ENCODE measurements at regions not wholly inside any gene's neighbourhood (a gene's known extent, or its start where the extent isn't known, plus 50 kb on each side); places are given as distances from the start of the nearest gene placed in this dataset.
"Not testable (repeated sequence)": the region's sequence is repeated elsewhere in the genome, so short reads cannot be mapped to it uniquely, and the experiment has no call there.

DNA sequence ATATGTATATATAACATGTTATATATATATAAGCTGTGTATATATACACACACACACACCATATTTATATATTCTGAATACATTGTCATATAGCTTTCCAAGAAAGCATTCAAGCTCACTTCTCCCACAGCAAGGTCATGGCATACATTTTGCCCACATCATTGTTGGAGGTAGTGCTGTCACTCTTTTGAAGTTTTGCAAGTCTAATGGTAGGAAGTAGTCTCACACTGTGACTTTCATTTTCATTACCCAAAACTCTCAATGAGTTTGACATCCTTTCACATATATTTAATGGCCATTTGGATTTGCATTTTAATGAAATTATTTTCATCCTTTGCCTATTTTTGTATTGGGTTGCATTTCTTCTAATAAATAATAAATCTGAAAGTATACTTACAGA lies 59.8 kb upstream of the COX7C start:
- H3K4me1 Mint-ChIP-seq, result no peaks in the 10 kb centered on the region
- no peak overlapping the region for H3K4me3 ChIP-seq (ENCODE audit: low read depth, low read length)
- no peaks in the 10 kb centered on the region for H3K36me3 Mint-ChIP-seq
- no peak overlapping the region for H3K4me3 Mint-ChIP-seq
- peaks cover 0 to 4% (median 0%) of the 10 kb centered on the region in 7 donors for H3K9me3 Mint-ChIP-seq
- ATAC-seq (ENCODE audit: low read depth in 2 of 2) (no peak), DNase-seq (no peak)
- peaks cover 4% of the 10 kb centered on the region for H3K27me3 ChIP-seq (ENCODE audit: control insufficient read depth, insufficient read depth, low read length)
- peak overlapping the region in 1 of 3 donors; percentile 9 for H3K27ac Mint-ChIP-seq
- no peaks in the 10 kb centered on the region for H3K4me1 ChIP-seq (ENCODE audit: control insufficient read depth, insufficient read depth, low read length, poor library complexity, severe bottlenecking)
- no peak overlapping the region for H3K27ac ChIP-seq (ENCODE audit: insufficient read depth, low read length, poor library complexity, severe bottlenecking)
- H3K36me3 ChIP-seq (ENCODE audit: control insufficient read depth, insufficient read depth, low read length), result no peaks in the 10 kb centered on the region
- H3K27me3 Mint-ChIP-seq, result no peaks in the 10 kb centered on the region
- H3K9me3 ChIP-seq (ENCODE audit: control insufficient read depth in 2 of 2, low read length in 2 of 2), result no peaks in the 10 kb centered on the region

- DNase-seq (no peak), ATAC-seq (ENCODE audit: low read depth in 2 of 2) (no peak)
- Mint-ChIP-seq H3K27ac (no peak overlapping the region), H3K4me3 (no peak overlapping the region), H3K9me3 (no peaks in the 10 kb centered on the region), H3K36me3 (no peaks in the 10 kb centered on the region), H3K4me1 (no peaks in the 10 kb centered on the region), H3K27me3 (no peaks in the 10 kb centered on the region)
- Histone ChIP-seq H3K9me3 (ENCODE audit: control insufficient read depth in 2 of 2, low read length in 2 of 2) (no peaks in the 10 kb centered on the region), H3K27ac (ENCODE audit: insufficient read depth, low read length, poor library complexity, severe bottlenecking) (no peak overlapping the region), H3K4me1 (ENCODE audit: control insufficient read depth, insufficient read depth, low read length, poor library complexity, severe bottlenecking) (no peaks in the 10 kb centered on the region), H3K4me3 (ENCODE audit: low read depth, low read length) (no peak overlapping the region), H3K36me3 (ENCODE audit: control insufficient read depth, insufficient read depth, low read length) (no peaks in the 10 kb centered on the region), H3K27me3 (ENCODE audit: control insufficient read depth, insufficient read depth, low read length) (no peaks in the 10 kb centered on the region)
Measured at GRCh38 chr5:86565197-86565789, 52.4 kb upstream of the COX7C start.

DNA sequence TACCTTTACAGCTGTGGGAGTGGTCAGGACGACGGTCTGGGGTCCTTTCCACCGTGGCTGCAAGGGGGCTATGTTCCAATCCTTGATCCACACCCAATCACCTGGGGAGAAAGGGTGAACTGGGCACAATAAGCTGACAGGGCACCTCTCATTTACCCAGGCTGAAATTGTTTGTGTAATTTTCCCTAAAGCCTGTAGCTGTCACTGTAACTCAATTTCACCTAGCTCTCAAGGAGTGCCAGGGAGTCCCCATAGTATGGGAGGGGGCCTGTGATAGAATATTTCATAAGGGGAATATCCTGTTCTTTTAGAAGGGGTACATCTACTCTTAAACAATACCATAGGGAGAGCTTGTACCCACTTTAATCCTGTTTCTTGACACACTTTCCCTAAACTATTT lies 51.7 kb upstream of the COX7C start:
- not testable (repeated sequence) for H3K27ac Mint-ChIP-seq; DNase-seq; H3K4me3 Mint-ChIP-seq; ATAC-seq (ENCODE audit: low read depth in 2 of 2); H3K4me1 ChIP-seq (ENCODE audit: control insufficient read depth, insufficient read depth, low read length, poor library complexity, severe bottlenecking); H3K27me3 ChIP-seq (ENCODE audit: control insufficient read depth, insufficient read depth, low read length); H3K27me3 Mint-ChIP-seq; H3K9me3 Mint-ChIP-seq; H3K36me3 Mint-ChIP-seq; H3K9me3 ChIP-seq (ENCODE audit: control insufficient read depth in 2 of 2, low read length in 2 of 2); H3K4me3 ChIP-seq (ENCODE audit: low read depth, low read length); H3K36me3 ChIP-seq (ENCODE audit: control insufficient read depth, insufficient read depth, low read length); H3K27ac ChIP-seq (ENCODE audit: insufficient read depth, low read length, poor library complexity, severe bottlenecking); H3K4me1 Mint-ChIP-seq
